Trophoblast cell (in vitro differentiated cells and primary cell): ENCODE measurements at regions not wholly inside any gene's neighbourhood (a gene's known extent, or its start where the extent isn't known, plus 50 kb on each side); places are given as distances from the start of the nearest gene placed in this dataset.

ENCODE experiments used
- DNase-seq, 2 donors: peaks; one replicate each; pipeline ENCODE4 v3.0.0-alpha.2; 2016
- H2AFZ ChIP-seq: 2 replicates; pipeline ENCODE4 v1.6.1; 2013; ENCODE audit warnings: low read length, moderate library complexity, mild to moderate bottlenecking; ENCODE audit not compliant: insufficient read depth, poor library complexity
- H2AK5ac ChIP-seq: 2 replicates; pipeline ENCODE4 v1.6.1; 2013; ENCODE audit warnings: mild to moderate bottlenecking, low read length
- H2BK120ac ChIP-seq: 2 replicates; pipeline ENCODE4 v1.6.1; 2013; ENCODE audit warnings: low read length, mild to moderate bottlenecking, moderate library complexity; ENCODE audit not compliant: insufficient read depth, poor library complexity
- H2BK12ac ChIP-seq: 2 replicates; pipeline ENCODE4 v1.6.1; 2013; ENCODE audit warnings: mild to moderate bottlenecking, low read length, moderate library complexity
- H2BK5ac ChIP-seq: 2 replicates; pipeline ENCODE4 v1.6.1; 2013; ENCODE audit warnings: low read length, low read depth, moderate library complexity, mild to moderate bottlenecking; ENCODE audit not compliant: poor library complexity
- H3K14ac ChIP-seq: 2 replicates; pipeline ENCODE4 v1.6.1; 2013; ENCODE audit warnings: mild to moderate bottlenecking, low read length
- H3K18ac ChIP-seq: 2 replicates; pipeline ENCODE4 v1.6.1; 2013; ENCODE audit warnings: mild to moderate bottlenecking, low read length
- H3K23ac ChIP-seq: 2 replicates; pipeline ENCODE4 v1.6.1; 2013; ENCODE audit warnings: low read length
- H3K27ac ChIP-seq: 2 replicates; pipeline ENCODE4 v1.5.1; 2013; ENCODE audit warnings: low read depth, mild to moderate bottlenecking, inconsistent platforms, low read length, moderate library complexity
- H3K27me3 ChIP-seq: 2 replicates; pipeline ENCODE4 v1.6.1; 2013; ENCODE audit warnings: inconsistent platforms, mild to moderate bottlenecking, low read length, moderate library complexity; ENCODE audit not compliant: insufficient read depth
- H3K36me3 ChIP-seq, 2 experiments: 1 replicate in 1 of 2; 2 replicates in 1 of 2; pipeline ENCODE4 v1.6.1; 2013; ENCODE audit warnings: low read length in 2 of 2, mild to moderate bottlenecking in 2 of 2, moderate library complexity in 1 of 2; ENCODE audit not compliant: insufficient read depth in 2 of 2, control insufficient read depth in 1 of 2
- H3K4ac ChIP-seq: 2 replicates; pipeline ENCODE4 v1.6.1; 2013; ENCODE audit warnings: low read depth, mild to moderate bottlenecking, low read length, moderate library complexity
- H3K4me1 ChIP-seq, 2 experiments: 1 replicate in 1 of 2; 2 replicates in 1 of 2; pipeline ENCODE4 v1.6.1; 2013; ENCODE audit warnings: low read length in 2 of 2, mild to moderate bottlenecking in 2 of 2, moderate library complexity in 1 of 2; ENCODE audit not compliant: insufficient read depth in 2 of 2, control insufficient read depth in 1 of 2
- H3K4me2 ChIP-seq: 2 replicates; pipeline ENCODE4 v1.6.1; 2013; ENCODE audit warnings: inconsistent platforms, mild to moderate bottlenecking, low read length, moderate library complexity
- H3K4me3 ChIP-seq: 2 replicates; pipeline ENCODE4 v1.5.1; 2013; ENCODE audit warnings: mild to moderate bottlenecking, low read depth, low read length, inconsistent platforms
- H3K79me1 ChIP-seq: one replicate; pipeline ENCODE4 v1.6.1; 2013; ENCODE audit warnings: low read length
- H3K79me2 ChIP-seq: 2 replicates; pipeline ENCODE4 v1.6.1; 2013; ENCODE audit warnings: low read length, mild to moderate bottlenecking; ENCODE audit not compliant: control insufficient read depth, insufficient read depth, poor library complexity
- H3K9ac ChIP-seq: 2 replicates; pipeline ENCODE4 v1.6.1; 2013; ENCODE audit warnings: mild to moderate bottlenecking, low read length
- H3K9me3 ChIP-seq: 2 replicates; pipeline ENCODE4 v1.6.1; 2013; ENCODE audit warnings: low read depth, mild to moderate bottlenecking, control low read depth, inconsistent platforms, low read length; ENCODE audit not compliant: insufficient read depth
- H4K12ac ChIP-seq: 2 replicates; pipeline ENCODE4 v1.6.1; 2013; ENCODE audit warnings: low read depth, mild to moderate bottlenecking, low read length, moderate library complexity
- H4K8ac ChIP-seq: 2 replicates; pipeline ENCODE4 v1.6.1; 2013; ENCODE audit warnings: low read depth, mild to moderate bottlenecking, low read length, moderate library complexity
- H4K91ac ChIP-seq: one replicate; pipeline ENCODE4 v1.6.1; 2013; ENCODE audit warnings: low read depth, mild to moderate bottlenecking, low read length, moderate library complexity
- WGBS: extraction: QIAGEN DNeasy Blood & Tissue Kit; methylation state at CpG from one replicate; pipeline ENCODE4 v1.1.7; 2013; ENCODE audit warnings: missing lambda C conversion rate; ENCODE audit not compliant: insufficient read length, insufficient coverage; ENCODE audit errors: extremely low coverage; 5-methylcytosine and 5-hydroxymethylcytosine counted together

GRCh38 chr1:112794654-112795239, 79.6 kb upstream of the PPM1J start:
- Histone ChIP-seq H3K18ac (no peak overlapping the region), H3K4me3 (no peak overlapping the region), H3K4ac (no peak overlapping the region), H2BK12ac (no peak overlapping the region), H2BK5ac (no peak overlapping the region), H3K23ac (no peak overlapping the region), H3K9ac (no peak overlapping the region), H3K9me3 (no peaks in the 10 kb centered on the region), H2BK120ac (no peak overlapping the region), H2AK5ac (no peak overlapping the region), H3K27ac (no peak overlapping the region), H3K36me3 (no peaks in the 10 kb centered on the region), H3K14ac (no peak overlapping the region), H4K8ac (no peak overlapping the region), H3K79me1 (no peaks in the 10 kb centered on the region), H3K4me2 (no peak overlapping the region), H4K91ac (no peak overlapping the region), H3K79me2 (no peaks in the 10 kb centered on the region), H4K12ac (no peak overlapping the region), H3K27me3 (no peaks in the 10 kb centered on the region), H3K4me1 (peaks cover 2 to 9% of the 10 kb centered on the region in 2 experiments), H2AFZ (no peak overlapping the region)
- DNase-seq: no peak
- no CpG with 5 or more reads among the region's 4 CpGs for WGBS

GRCh38 chr1:112793631-112794565, 78.8 kb upstream of the PPM1J start:
- no peaks in the 10 kb centered on the region for H3K79me2 ChIP-seq
- WGBS: no CpG with 5 or more reads among the region's 10 CpGs
- H3K79me1 ChIP-seq: no peaks in the 10 kb centered on the region
- no peak overlapping the region for H2BK5ac ChIP-seq
- no peak overlapping the region for H4K12ac ChIP-seq
- no peak overlapping the region for H2BK120ac ChIP-seq
- H4K8ac ChIP-seq: no peak overlapping the region
- DNase-seq: no peak
- no peaks in the 10 kb centered on the region for H3K36me3 ChIP-seq
- no peaks in the 10 kb centered on the region for H3K27me3 ChIP-seq
- H2BK12ac ChIP-seq: no peak overlapping the region
- H3K9ac ChIP-seq: no peak overlapping the region
- no peak overlapping the region for H3K27ac ChIP-seq
- no peak overlapping the region for H4K91ac ChIP-seq
- no peak overlapping the region for H3K4me3 ChIP-seq
- H3K4ac ChIP-seq: no peak overlapping the region
- no peak overlapping the region for H3K18ac ChIP-seq
- H3K14ac ChIP-seq: no peak overlapping the region
- H3K4me1 ChIP-seq: peaks cover 2 to 9% of the 10 kb centered on the region in 2 experiments
- H3K23ac ChIP-seq: no peak overlapping the region
- H2AFZ ChIP-seq: no peak overlapping the region
- H2AK5ac ChIP-seq: no peak overlapping the region
- H3K9me3 ChIP-seq: no peaks in the 10 kb centered on the region
- H3K4me2 ChIP-seq: no peak overlapping the region

GRCh38 chr1:112791723-112792104, 76.6 kb upstream of the PPM1J start:
- Histone ChIP-seq H3K4me1 (peaks cover 2 to 9% of the 10 kb centered on the region in 2 experiments), H3K23ac (no peak overlapping the region), H3K79me1 (no peaks in the 10 kb centered on the region), H3K4me2 (no peak overlapping the region), H2BK12ac (no peak overlapping the region), H3K4ac (no peak overlapping the region), H3K4me3 (no peak overlapping the region), H3K9me3 (no peaks in the 10 kb centered on the region), H3K9ac (no peak overlapping the region), H3K27ac (no peak overlapping the region), H3K27me3 (no peaks in the 10 kb centered on the region), H3K79me2 (no peaks in the 10 kb centered on the region), H3K36me3 (no peaks in the 10 kb centered on the region), H4K8ac (no peak overlapping the region), H4K12ac (no peak overlapping the region), H2AK5ac (no peak overlapping the region), H2AFZ (no peak overlapping the region), H2BK5ac (no peak overlapping the region), H2BK120ac (no peak overlapping the region), H3K14ac (no peak overlapping the region), H4K91ac (no peak overlapping the region), H3K18ac (no peak overlapping the region)
- WGBS: no CpG with 5 or more reads among the region's 3 CpGs
- no peak for DNase-seq

GRCh38 chr1:112790920-112791722, 76.0 kb upstream of the PPM1J start:
- Histone ChIP-seq H3K23ac (no peak overlapping the region), H3K4me3 (no peak overlapping the region), H4K8ac (no peak overlapping the region), H3K4me1 (peaks cover 2 to 9% of the 10 kb centered on the region in 2 experiments), H2BK120ac (no peak overlapping the region), H3K79me2 (no peaks in the 10 kb centered on the region), H3K9ac (no peak overlapping the region), H2AK5ac (no peak overlapping the region), H3K27ac (no peak overlapping the region), H3K27me3 (no peaks in the 10 kb centered on the region), H4K12ac (no peak overlapping the region), H3K4ac (no peak overlapping the region), H3K36me3 (no peaks in the 10 kb centered on the region), H3K79me1 (no peaks in the 10 kb centered on the region), H3K14ac (no peak overlapping the region), H4K91ac (no peak overlapping the region), H3K18ac (no peak overlapping the region), H2BK5ac (no peak overlapping the region), H2AFZ (no peak overlapping the region), H3K4me2 (no peak overlapping the region), H3K9me3 (no peaks in the 10 kb centered on the region), H2BK12ac (no peak overlapping the region)
- no peak for DNase-seq
- WGBS: no CpG with 5 or more reads among the region's 10 CpGs
